H1 (cell line): ENCODE measurements at regions not wholly inside any gene's neighbourhood (a gene's known extent, or its start where the extent isn't known, plus 50 kb on each side); places are given as distances from the start of the nearest gene placed in this dataset.

Experiments
- CBX5 ChIP-seq: fragments of 300-800, 300-1000 bp; sonication (generic); IDR thresholded peaks from 2 replicates; pipeline ENCODE4 v1.7.1; 2016; ENCODE audit warnings: antibody characterized with exemption, low read length, low read depth
- CBX8 ChIP-seq: fragments of 300-800, 300-1000 bp; sonication (generic); IDR thresholded peaks from 2 replicates; pipeline ENCODE4 v1.7.1; 2016; ENCODE audit warnings: low read depth, low read length, borderline replicate concordance
- CHD7 ChIP-seq: fragments of 300-600 bp; sonication (generic); IDR thresholded peaks from 2 replicates; pipeline ENCODE4 v1.7.1; 2012; ENCODE audit warnings: low read length, moderate library complexity, mild to moderate bottlenecking, inconsistent platforms; ENCODE audit not compliant: insufficient replicate concordance
- CTBP2 ChIP-seq: IDR thresholded peaks from 2 replicates; pipeline ENCODE4 v1.7.0; 2011; ENCODE audit warnings: borderline replicate concordance, mild to moderate bottlenecking, moderate library complexity, mixed read lengths, low read length; ENCODE audit not compliant: insufficient read depth, insufficient read length
- E2F6 ChIP-seq: IDR thresholded peaks from 2 replicates; pipeline ENCODE4 v1.6.1; 2012; ENCODE audit warnings: inconsistent platforms
- HDAC2 ChIP-seq, 2 experiments: fragments of 300-600 bp in 1 of 2; sonication (generic) in 1 of 2; IDR thresholded peaks; 2 replicates each; pipeline ENCODE4 v1.6.1; 2011 to 2012; ENCODE audit warnings: low read depth in 2 of 2, low read length in 2 of 2, mild to moderate bottlenecking in 2 of 2, moderate library complexity in 2 of 2, borderline replicate concordance in 1 of 2, inconsistent platforms in 1 of 2
- KDM4A ChIP-seq: IDR thresholded peaks from one replicate; pipeline ENCODE4 v1.7.1; 2012; ENCODE audit warnings: low read depth, mild to moderate bottlenecking, moderate library complexity, low read length, inconsistent platforms; ENCODE audit not compliant: severe bottlenecking
- TAF7 ChIP-seq: optimal IDR thresholded peaks from 2 replicates; pipeline ENCODE3; 2011; ENCODE audit warnings: low read depth, mild to moderate bottlenecking, inconsistent platforms, low read length, moderate library complexity, borderline replicate concordance
- USF2 ChIP-seq: IDR thresholded peaks from 2 replicates; pipeline ENCODE4 v1.6.1; 2011; ENCODE audit warnings: low read length, improper control_type of control experiment

- no peak for TF ChIP-seq CHD7
- no peak for TF ChIP-seq CBX5
- no peak for TF ChIP-seq USF2
- TF ChIP-seq TAF7 = no peak
- TF ChIP-seq CTBP2 = no peak
- TF ChIP-seq E2F6 = no peak
- TF ChIP-seq CBX8 = no peak
- TF ChIP-seq KDM4A = no peak
- no peak for TF ChIP-seq HDAC2 (IDR thresholded peaks at IDR 0.05; ENCODE audit: borderline replicate concordance in 1 of 2, low read depth in 2 of 2, low read length in 2 of 2)
These were observed 114.9 kb downstream of the ARRDC4 start (continued) for GRCh38 chr15:98075441-98075840.
